T-helper 17 cell (primary cell): ENCODE measurements at regions not wholly inside any gene's neighbourhood (a gene's known extent, or its start where the extent isn't known, plus 50 kb on each side); places are given as distances from the start of the nearest gene placed in this dataset.
"Not testable (repeated sequence)": the region's sequence is repeated elsewhere in the genome, so short reads cannot be mapped to it uniquely, and the experiment has no call there.

Experiments
- ATAC-seq: fragments of 150-1000 bp; cut with Tn5 transposase; 2 replicates; pipeline ENCODE4 v1.10.0; 2021; ENCODE audit warnings: mild to moderate bottlenecking, moderate library complexity
- DNase-seq, 3 donors: peaks; one replicate each; pipeline versions ENCODE4 v3.0.0 to v3.0.0-alpha.2; 2020 to 2021
- H3K9me3 ChIP-seq: one replicate; pipeline ENCODE4 v1.7.0; 2013; ENCODE audit warnings: low read length, mild to moderate bottlenecking; ENCODE audit not compliant: control insufficient read depth, poor library complexity, severe bottlenecking
- H3K27ac Mint-ChIP-seq: one replicate; pipeline ENCODE4 v1.8.0; 2022; ENCODE audit warnings: mild to moderate bottlenecking, moderate library complexity, mixed read lengths
- H3K27me3 Mint-ChIP-seq: one replicate; pipeline ENCODE4 v1.8.0; 2022; ENCODE audit warnings: mixed read lengths
- H3K36me3 Mint-ChIP-seq: one replicate; pipeline ENCODE4 v1.8.0; 2022; ENCODE audit warnings: low read depth, mixed read lengths
- H3K4me1 Mint-ChIP-seq: one replicate; pipeline ENCODE4 v1.8.0; 2022; ENCODE audit warnings: mild to moderate bottlenecking, mixed read lengths
- H3K4me3 Mint-ChIP-seq: one replicate; pipeline ENCODE4 v1.8.0; 2022; ENCODE audit warnings: mild to moderate bottlenecking, moderate library complexity, mixed read lengths

DNA sequence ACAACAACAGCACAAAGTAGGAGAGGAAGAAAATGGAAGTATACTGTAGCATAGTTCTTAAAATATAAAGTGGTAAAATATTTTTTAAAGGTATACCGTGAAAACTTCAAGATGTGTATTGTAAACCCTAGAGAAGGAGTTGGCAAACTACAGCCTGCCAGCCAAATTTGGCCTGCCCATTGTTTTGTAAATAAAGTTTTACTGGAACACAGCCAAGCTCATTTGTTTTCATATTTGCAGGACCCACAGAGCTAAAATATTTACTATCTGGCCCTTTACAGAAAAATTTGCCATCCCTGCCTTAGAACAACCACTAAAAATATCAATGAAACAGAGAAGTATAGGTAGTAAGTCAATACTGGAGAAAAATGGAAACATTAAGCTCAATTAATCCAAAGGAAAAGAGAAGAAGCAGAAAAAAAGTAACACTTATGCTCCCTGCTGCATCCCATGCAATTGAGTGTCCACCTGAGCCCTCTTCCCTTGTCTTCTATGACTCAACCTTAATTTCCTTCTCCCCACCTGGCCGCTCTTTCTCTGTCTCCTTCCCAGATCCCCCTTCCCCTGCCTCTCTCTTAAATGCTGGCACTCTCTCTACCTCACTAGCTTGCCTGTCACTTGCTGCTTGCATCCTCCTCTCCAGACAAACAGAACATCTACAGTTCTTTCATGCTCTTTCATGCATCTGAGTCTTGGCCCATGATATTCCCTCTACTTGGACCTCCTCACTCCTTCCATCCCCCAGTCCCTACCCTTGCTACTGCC lies 50.6 kb upstream of the FER start:
- DNase-seq (no peak), ATAC-seq (no peak)
- Mint-ChIP-seq H3K4me3 (no peak overlapping the region), H3K27me3 (peaks cover 19% of the 10 kb centered on the region), H3K27ac (no peak overlapping the region), H3K4me1 (no peaks in the 10 kb centered on the region), H3K36me3 (no peaks in the 10 kb centered on the region)
- H3K9me3 ChIP-seq, result no peaks in the 10 kb centered on the region

DNA sequence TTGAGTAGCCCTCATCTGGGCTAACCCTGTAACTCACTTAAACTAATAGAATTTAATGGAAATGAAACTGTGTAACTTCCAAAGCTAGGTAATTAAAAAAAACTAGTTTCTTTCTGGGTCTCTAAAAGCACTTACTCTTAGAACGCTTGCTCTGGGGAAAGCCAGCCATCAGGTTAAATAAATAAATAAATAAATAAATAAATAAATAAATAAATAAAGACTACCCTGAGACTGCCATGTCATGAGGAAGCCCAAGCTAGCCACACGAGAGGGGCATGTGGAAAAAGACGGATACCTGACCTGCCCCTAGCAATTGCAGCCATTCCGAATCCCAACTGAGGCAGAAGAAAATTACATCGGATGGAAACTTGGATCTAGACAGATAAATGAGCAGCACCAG lies 51.3 kb upstream of the FER start:
- peaks cover 25% of the 10 kb centered on the region for H3K27me3 Mint-ChIP-seq
- H3K36me3 Mint-ChIP-seq, result no peaks in the 10 kb centered on the region
- no peaks in the 10 kb centered on the region for H3K4me1 Mint-ChIP-seq
- no peak overlapping the region for H3K4me3 Mint-ChIP-seq
- no peaks in the 10 kb centered on the region for H3K9me3 ChIP-seq
- ATAC-seq (no peak), DNase-seq (no peak)
- no peak overlapping the region for H3K27ac Mint-ChIP-seq

GRCh38 chr5:108688485-108688884 lies 59.2 kb upstream of the FER start:
- DNase-seq (no peak), ATAC-seq (no peak)
- H3K27ac Mint-ChIP-seq, result no peak overlapping the region
- no peaks in the 10 kb centered on the region for H3K9me3 ChIP-seq
- peaks cover 13% of the 10 kb centered on the region for H3K27me3 Mint-ChIP-seq
- H3K36me3 Mint-ChIP-seq, result no peaks in the 10 kb centered on the region
- H3K4me1 Mint-ChIP-seq, result no peaks in the 10 kb centered on the region
- no peak overlapping the region for H3K4me3 Mint-ChIP-seq

GRCh38 chr5:108687595-108688200 lies 60.0 kb upstream of the FER start:
- Mint-ChIP-seq H3K36me3 (no peaks in the 10 kb centered on the region), H3K4me3 (no peak overlapping the region), H3K4me1 (no peaks in the 10 kb centered on the region), H3K27me3 (peaks cover 15% of the 10 kb centered on the region), H3K27ac (no peak overlapping the region)
- DNase-seq (no peak), ATAC-seq (peak; percentile 32)
- no peaks in the 10 kb centered on the region for H3K9me3 ChIP-seq

DNA sequence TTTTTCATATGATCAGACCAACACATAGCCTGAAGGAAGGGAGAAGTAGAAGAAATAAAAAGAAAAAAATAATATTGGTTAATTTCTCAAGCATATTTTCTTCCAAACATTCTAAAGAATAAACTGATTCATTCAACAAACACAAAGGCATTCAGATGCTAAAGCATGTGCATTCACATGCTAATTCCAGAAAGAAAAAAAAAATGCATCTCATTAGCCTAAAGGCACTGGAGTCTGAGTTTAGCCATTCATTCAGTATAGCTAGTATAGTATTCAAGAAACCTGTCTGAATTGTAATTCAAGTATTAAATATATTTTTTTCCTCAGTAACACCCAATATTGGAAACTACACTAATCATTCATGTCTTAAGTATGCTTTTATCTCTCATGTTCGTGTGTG lies 61.0 kb upstream of the FER start:
- no peaks in the 10 kb centered on the region for H3K9me3 ChIP-seq
- H3K4me3 Mint-ChIP-seq, result no peak overlapping the region
- H3K27ac Mint-ChIP-seq, result no peak overlapping the region
- DNase-seq (no peak), ATAC-seq (no peak)
- H3K27me3 Mint-ChIP-seq, result peaks cover 14% of the 10 kb centered on the region
- peaks cover 3% of the 10 kb centered on the region for H3K4me1 Mint-ChIP-seq
- H3K36me3 Mint-ChIP-seq, result no peaks in the 10 kb centered on the region

DNA sequence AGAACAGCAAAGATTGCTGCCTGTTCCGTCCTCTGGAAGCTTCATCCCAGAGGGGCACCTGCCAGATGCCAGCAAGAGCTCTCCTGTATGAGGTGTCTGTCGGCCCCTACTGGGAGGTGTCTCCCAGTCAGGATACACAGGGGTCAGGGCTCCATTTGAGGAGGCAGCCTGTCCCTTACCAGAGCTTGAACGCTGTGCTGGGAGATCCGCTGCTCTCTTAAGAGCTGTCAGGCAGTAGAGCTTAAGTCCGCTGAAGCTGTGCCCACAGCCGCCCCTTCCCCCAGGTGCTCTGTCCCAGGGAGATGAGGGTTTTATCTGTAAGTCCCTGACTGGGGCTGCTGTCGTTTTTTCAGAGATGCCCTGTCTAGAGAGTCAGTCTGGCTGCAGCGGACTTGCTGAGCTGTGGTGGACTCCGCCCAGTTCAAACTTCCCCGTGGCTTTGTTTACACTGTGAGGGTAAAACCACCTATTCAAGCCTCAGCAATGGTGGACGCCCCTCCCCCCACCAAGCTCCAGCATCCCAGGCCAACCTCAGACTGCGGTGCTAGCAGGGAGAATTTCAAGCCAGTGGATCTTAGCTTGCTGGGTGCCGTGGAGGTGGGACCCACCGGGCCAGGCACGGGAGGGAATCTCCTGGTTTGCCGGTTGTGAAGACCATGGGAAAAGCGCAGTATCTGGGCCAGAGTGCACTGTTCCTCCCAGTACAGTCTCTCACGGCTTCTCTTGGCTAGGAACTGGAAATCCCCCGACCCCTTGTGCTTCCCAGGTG lies 62.1 kb upstream of the FER start:
- peaks cover 13% of the 10 kb centered on the region for H3K27me3 Mint-ChIP-seq
- ATAC-seq, H3K4me1 Mint-ChIP-seq, H3K36me3 Mint-ChIP-seq, H3K9me3 ChIP-seq, DNase-seq, H3K4me3 Mint-ChIP-seq: not testable (repeated sequence)
- peak overlapping the region; percentile 51 for H3K27ac Mint-ChIP-seq

DNA sequence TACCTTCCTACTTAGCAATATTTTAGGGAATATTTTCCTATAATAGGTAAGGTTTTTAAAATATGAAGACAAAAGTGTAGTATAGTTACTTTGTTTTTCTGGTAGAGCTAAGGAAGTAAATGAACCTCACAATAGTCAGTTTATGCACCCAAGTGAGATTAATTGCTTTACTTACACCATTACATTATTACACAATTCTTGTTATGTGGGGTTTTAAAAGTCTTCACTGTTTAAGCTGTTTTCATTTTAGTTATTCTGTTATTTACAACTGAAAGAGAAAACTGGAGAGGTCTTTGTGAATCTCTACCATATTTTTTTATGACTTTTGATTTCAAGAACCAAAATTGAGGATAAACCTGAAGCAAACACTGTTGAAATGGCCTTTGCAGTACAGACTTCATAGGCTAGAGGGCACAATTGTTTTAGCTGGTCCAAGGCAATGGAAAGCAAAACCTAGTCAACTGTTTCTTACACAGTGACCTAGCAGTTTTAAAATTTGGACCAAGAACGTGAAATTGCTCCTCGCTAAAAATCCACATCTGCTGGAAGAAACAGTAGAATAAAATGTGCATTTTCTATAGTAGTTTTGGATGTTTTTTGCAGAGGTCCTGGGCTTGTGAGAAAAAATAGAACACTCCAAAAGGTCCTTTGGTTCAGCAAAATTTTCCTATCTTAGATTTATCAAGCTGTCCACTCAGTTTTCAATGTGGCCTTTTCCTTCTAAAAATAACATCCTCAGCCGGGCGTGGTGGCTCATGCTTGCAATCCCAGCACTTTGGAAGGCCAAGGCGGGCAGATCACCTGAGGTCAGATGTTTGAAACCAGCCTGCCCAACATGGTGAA lies 66.4 kb upstream of the FER start:
- DNase-seq, result peak in 1 of 3 donors; percentile 6
- H3K27ac Mint-ChIP-seq, result no peak overlapping the region

GRCh38 chr5:108678091-108678490 lies 69.6 kb upstream of the FER start:
- no peaks in the 10 kb centered on the region for H3K9me3 ChIP-seq
- no peak for DNase-seq
- no peak for ATAC-seq
- no peak overlapping the region for H3K27ac Mint-ChIP-seq
- H3K4me1 Mint-ChIP-seq, result peaks cover 3% of the 10 kb centered on the region
- H3K4me3 Mint-ChIP-seq, result no peak overlapping the region
- peaks cover 33% of the 10 kb centered on the region for H3K27me3 Mint-ChIP-seq
- H3K36me3 Mint-ChIP-seq, result no peaks in the 10 kb centered on the region

More for the DNA sequence above, 66.4 kb upstream of the FER start:
- Mint-ChIP-seq H3K4me3 (no peak overlapping the region), H3K36me3 (no peaks in the 10 kb centered on the region), H3K27me3 (peaks cover 28% of the 10 kb centered on the region), H3K4me1 (peaks cover 3% of the 10 kb centered on the region)
- H3K9me3 ChIP-seq, result no peaks in the 10 kb centered on the region
- ATAC-seq, result peak; percentile 79

DNA sequence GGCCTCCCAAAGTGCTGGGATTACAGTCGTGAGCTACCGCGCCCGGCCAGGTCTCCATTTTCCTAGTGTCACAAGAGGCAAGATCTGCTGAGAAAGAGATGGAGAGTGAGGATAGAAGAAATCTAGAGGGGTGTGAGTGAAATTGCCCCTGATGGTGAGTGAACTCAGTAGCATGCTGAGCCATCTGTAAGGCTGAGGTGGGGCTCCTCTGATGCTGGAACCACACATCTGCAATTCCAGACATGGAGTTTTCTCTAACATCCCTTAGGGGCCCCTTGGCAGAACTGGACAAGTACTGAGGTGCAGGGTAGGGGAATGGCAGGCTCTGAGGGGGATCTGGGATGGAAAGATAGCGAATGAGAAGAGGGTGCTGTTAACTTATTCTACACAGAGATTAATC lies 72.0 kb upstream of the FER start:
- Mint-ChIP-seq H3K27me3 (peaks cover 29% of the 10 kb centered on the region), H3K36me3 (no peaks in the 10 kb centered on the region), H3K27ac (no peak overlapping the region), H3K4me3 (no peak overlapping the region), H3K4me1 (no peaks in the 10 kb centered on the region)
- DNase-seq (no peak), ATAC-seq (no peak)
- no peaks in the 10 kb centered on the region for H3K9me3 ChIP-seq

DNA sequence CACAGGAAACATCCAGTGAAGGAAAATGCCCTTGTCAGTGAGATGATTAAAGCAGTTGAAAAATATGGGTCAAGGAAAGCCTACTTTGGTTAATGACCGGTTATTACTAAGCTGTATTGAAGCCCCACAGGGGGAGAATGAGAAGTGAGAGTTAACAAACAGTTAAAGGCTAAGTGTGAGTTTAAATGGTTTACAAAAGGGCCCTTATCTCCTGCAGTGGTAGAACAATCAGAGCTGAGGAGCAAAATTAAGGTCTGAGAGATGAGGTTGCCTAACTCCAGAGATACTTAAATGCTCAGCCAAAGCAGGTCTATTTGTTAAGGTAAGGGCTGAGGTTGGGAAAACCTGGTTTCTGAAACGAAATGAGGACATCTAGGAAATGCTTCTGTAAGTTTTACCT lies 75.1 kb upstream of the FER start:
- Mint-ChIP-seq H3K4me1 (no peaks in the 10 kb centered on the region), H3K36me3 (no peaks in the 10 kb centered on the region), H3K27me3 (peaks cover 26% of the 10 kb centered on the region), H3K4me3 (no peak overlapping the region), H3K27ac (no peak overlapping the region)
- ATAC-seq (no peak), DNase-seq (no peak)
- no peaks in the 10 kb centered on the region for H3K9me3 ChIP-seq

GRCh38 chr5:108670591-108671289 lies 77.0 kb upstream of the FER start:
- H3K9me3 ChIP-seq, result no peaks in the 10 kb centered on the region
- Mint-ChIP-seq H3K27ac (no peak overlapping the region), H3K27me3 (peaks cover 24% of the 10 kb centered on the region), H3K4me1 (no peaks in the 10 kb centered on the region), H3K4me3 (no peak overlapping the region), H3K36me3 (no peaks in the 10 kb centered on the region)
- no peak for ATAC-seq
- no peak for DNase-seq

DNA sequence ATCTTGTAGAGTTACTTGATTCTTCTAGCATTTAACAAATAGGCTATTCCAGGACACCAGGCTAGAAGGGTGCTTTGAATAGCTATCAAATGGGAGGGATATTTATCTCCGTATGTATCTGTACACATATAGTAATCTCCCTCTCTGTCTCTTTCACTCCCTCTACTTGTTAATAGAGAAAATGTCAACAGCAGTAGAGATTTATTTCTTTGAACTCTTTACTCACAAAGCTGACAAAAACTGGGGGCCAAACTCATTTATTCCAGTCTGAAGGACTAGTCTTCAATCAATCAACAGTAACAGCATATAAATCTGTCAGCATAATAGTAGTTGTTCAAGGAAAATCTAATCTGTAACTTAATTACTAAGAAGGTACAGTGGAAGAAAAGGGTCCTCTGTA lies 78.2 kb upstream of the FER start:
- no peak for DNase-seq

More for the DNA sequence above, 78.2 kb upstream of the FER start:
- H3K9me3 ChIP-seq, result no peaks in the 10 kb centered on the region
- Mint-ChIP-seq H3K27me3 (peaks cover 22% of the 10 kb centered on the region), H3K27ac (no peak overlapping the region), H3K4me1 (no peaks in the 10 kb centered on the region), H3K4me3 (no peak overlapping the region), H3K36me3 (no peaks in the 10 kb centered on the region)
- no peak for ATAC-seq
